DMS153 treated with DMSO at 0.1 percent for 48 hours (cell line): ENCODE measurements at regions not wholly inside any gene's neighbourhood (a gene's known extent, or its start where the extent isn't known, plus 50 kb on each side); places are given as distances from the start of the nearest gene placed in this dataset.
"Not testable (repeated sequence)": the region's sequence is repeated elsewhere in the genome, so short reads cannot be mapped to it uniquely, and the experiment has no call there.

Experiments
- DNase-seq: peaks from one replicate; lab custom pipeline; 2025; ENCODE audit not compliant: unreplicated experiment; lab: John Stamatoyannopoulos, UW

DNA sequence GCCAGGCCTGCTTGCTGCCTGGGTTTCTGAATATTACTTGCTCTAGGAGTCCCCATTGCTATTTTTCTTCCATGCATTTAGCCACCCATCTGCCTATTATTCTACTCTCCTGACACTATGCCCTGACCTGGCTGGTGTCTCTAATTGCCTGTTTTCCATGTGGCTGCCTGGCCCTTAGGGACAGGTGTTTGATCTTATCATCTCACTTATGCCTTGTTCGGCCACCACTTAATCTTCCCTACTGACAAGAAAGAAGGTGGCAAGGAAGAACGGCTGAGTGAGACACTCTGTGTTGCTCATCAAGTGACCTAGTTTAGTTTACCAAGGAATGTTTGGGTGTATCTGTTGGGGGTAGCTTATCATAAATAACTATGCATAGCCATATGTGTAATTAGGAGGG, 50.4 kb upstream of the RAPH1 start:
- DNase-seq: no peak

DNA sequence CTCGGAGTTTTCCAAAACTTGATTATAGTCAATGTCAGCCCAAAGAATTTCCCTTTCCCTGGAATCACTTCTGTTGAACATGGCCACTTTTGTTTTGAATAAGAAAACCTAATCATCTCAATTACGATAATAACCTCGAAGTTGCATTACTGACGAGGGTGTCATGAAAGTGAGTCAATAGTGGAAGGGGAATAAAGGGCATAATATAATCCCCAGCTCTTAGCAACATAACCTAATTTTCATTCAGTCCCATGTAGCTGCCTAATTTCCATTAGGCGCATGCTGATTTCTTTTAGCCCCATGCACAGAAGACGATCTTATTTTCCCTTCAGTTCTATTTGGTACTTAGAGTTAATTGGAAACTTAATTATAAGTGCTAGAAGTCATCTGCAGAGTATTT, 51.1 kb upstream of the RAPH1 start:
- no peak for DNase-seq

DNA sequence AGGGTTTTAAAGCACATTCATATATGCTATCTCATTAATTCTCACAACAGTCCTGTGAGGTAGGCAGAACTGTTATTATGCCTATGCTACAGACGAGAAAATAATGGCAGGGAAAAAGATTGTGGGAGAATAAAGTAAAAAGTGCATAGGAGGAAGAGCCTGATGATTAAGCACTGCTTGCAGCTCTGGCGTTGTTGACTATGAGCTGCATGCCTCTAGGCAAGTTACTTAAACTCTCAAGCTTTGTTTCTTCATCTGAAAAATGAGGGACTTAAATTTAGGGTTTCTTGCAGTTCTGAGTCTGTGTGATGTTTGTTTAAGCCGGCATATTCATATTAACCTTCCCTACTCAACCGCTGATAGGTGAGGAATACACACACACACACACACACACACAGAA, 51.6 kb upstream of the RAPH1 start:
- DNase-seq: no peak

- no peak for DNase-seq
Observed at GRCh38 chr2:203590496-203590895, 55.4 kb upstream of the RAPH1 start.

DNA sequence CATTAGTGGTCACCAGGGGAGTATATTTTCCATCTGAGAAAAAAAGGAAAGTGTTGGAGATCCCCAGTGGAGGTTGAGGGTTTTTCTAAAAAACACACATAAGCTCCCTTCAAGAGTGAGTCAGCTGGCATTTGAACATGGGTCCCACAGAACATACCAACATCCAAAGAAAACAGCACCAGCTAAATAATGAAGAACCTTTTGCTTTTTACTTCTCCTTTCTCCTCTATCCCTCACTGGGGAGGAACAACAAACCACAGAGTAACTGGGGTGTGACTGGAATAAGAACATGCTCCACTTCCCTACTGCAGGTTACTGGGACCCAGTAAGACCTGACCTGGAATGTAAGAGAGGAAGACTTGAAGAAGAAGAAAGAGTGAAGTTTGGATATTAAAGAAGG, 56.5 kb upstream of the RAPH1 start:
- no peak for DNase-seq

GRCh38 chr2:203592470-203592869, 57.4 kb upstream of the RAPH1 start:
- DNase-seq: no peak

DNA sequence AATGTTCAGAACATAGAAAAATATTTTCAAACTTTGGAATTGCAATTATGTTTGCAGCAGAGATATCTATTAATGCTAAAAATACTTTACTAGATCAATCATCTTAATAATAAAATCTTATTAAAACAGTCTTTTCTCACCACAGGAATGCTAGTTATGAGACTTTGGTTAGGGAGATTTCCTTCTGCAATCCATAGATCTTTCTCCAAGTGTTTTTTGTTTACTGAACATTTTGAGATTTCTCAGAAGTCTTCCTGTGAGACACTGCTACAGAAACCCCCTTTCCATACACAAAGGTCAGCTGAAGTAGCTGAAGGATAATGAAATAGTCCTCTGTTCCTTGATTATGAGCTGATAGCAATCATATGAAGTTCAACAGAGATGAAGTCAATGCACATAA, 59.4 kb upstream of the RAPH1 start:
- no peak for DNase-seq

DNA sequence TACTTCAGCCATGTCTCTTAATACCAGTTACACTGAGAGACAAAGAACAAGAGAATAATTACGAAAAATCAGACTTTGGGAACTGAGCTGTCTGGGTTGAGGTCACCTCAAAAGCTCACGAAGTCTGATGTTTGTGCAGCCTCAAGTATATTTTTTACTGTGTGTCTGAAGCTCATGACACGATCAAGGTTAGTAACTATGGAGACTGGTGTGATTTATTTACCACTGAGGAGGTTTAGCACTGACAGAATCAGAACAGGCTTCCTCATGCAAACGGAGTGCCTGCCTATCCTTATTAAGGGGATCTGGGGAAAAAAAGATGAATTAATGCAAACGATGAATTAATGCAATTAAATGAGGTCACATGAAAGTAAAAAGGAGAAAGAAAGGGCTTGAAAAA, 61.1 kb upstream of the RAPH1 start:
- DNase-seq: no peak

- DNase-seq: no peak
Observed at GRCh38 chr2:203599509-203599908, 64.4 kb upstream of the RAPH1 start.

- no peak for DNase-seq
Observed at GRCh38 chr2:203600286-203600685, 65.2 kb upstream of the RAPH1 start.

GRCh38 chr2:203603456-203604389, 68.6 kb upstream of the RAPH1 start:
- DNase-seq: no peak

GRCh38 chr2:203605302-203605701, 70.2 kb upstream of the RAPH1 start:
- DNase-seq: no peak

GRCh38 chr2:203606051-203606450, 71.0 kb upstream of the RAPH1 start:
- DNase-seq: no peak

DNA sequence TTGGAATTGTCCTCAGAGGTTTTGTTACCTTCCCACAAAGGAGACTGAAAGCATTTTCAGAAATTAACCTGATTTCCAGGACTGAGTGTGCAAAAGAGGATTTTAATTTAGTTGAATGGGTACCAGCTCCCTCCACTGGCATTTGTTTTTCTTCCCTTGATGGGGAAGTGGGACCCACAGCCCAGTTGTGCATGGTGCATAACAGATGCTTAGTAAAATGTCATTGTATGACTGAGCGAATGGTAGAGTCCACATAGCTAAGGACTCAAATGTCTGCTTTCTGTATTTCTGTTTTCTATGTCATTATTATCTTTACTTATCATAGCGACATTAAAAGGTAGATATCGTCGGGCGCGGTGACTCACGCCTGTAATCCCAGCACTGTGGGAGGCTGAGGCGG, 75.5 kb upstream of the RAPH1 start:
- no peak for DNase-seq

- no peak for DNase-seq
Observed at GRCh38 chr2:203612246-203612645, 77.1 kb upstream of the RAPH1 start.

- DNase-seq: no peak
Observed at GRCh38 chr2:203619267-203619878, 84.3 kb upstream of the RAPH1 start.

- DNase-seq: no peak
Observed at GRCh38 chr2:203621981-203622515, 84.4 kb upstream of the CD28 start.

DNA sequence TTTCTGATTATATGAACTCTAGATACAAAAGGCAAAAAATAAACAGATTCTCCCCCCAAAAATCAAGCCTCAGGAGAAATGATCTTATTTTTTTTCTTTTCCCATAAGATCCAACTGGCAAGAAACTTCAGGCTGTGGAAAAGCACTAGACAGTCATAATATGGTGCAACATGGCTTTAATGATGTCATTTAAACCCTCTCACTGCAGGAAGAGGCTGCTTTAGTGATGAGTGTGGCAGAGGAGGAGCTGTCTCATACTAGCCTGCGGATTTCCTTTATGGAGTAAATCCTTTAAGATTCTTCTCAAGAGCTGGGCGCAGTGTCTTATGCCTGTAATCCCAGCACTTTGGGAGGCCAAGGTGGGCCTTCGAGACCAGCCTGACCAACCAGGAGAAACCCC, 83.3 kb upstream of the CD28 start:
- DNase-seq: no peak

DNA sequence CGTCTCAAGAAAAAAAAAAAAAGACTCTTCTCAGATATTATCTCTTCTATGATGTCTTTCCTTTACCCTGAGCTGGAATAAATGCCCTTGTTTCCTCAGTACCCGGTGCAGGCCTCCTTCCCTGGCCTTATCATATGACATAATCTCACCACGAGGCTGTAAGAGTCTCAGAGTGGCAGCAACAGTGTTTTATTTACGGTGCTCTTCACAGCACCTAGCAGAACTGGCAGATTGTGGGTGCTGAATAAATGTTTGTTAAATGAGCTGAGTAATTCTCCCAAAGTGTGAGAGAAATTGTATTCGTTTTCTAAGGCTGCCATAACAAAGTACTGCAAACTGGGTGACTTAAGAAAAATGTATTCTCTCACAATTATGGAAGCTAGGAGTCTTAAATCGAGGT, 82.8 kb upstream of the CD28 start:
- no peak for DNase-seq

GRCh38 chr2:203625701-203626100, 80.7 kb upstream of the CD28 start:
- no peak for DNase-seq

DNA sequence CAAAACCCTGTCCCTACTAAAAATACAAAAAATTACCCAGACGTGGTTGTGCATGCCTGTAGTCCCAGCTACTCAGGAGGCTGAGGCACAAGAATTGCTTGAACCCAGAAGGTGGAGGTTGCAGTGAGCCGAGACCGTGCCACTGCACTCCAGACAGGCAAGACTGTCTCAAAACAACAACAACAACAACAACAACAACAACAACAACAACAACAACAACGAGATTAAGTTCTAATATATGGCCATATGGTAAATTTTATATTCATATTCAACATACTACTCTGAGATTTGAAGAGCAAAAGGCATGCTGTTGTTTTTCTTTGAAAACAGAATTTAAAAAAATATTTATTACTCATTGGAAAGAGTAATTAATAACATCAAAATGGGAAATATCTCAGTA, 80.2 kb upstream of the CD28 start:
- DNase-seq: not testable (repeated sequence)

- DNase-seq: no peak
Observed at GRCh38 chr2:203626952-203627681, 79.3 kb upstream of the CD28 start.
